Stimulated activated CD8-positive, alpha-beta memory T cell treated with anti-CD3 and anti-CD28 coated beads, Interleukin-7, amount 100 ng/mL, for 48 hours (primary cell): ENCODE measurements at regions not wholly inside any gene's neighbourhood (a gene's known extent, or its start where the extent isn't known, plus 50 kb on each side); places are given as distances from the start of the nearest gene placed in this dataset.
"Not testable (repeated sequence)": the region's sequence is repeated elsewhere in the genome, so short reads cannot be mapped to it uniquely, and the experiment has no call there.

Source experiments
- DNase-seq, 2 donors: peaks; one replicate each; pipeline ENCODE4 v3.0.0-alpha.2; 2020; ENCODE audit warnings: low read depth in 1 of 2; ENCODE audit errors: extremely low read depth in 1 of 2

GRCh38 chr9:106174346-106174745, 480.0 kb downstream of the TMEM38B start:
- no peak for DNase-seq

DNA sequence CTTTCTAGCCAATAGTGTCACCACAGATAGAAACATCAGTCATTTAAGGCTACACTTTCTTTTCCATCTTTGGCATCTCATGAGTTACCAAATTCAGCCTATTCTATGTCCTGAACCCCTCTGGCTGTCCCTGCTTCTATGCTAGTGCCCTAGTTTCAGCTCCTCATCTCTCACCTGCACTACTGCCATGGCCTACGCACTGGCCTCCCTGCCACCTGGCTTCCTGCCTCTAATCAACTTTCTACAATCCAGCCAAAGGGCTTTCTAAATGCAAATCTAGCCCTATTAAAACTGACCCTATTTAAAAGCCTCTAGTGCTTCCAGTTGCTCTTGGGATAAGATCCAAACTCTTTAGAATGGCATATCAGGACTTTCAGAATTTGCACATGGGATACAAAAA, 482.9 kb downstream of the TMEM38B start:
- DNase-seq: no peak

DNA sequence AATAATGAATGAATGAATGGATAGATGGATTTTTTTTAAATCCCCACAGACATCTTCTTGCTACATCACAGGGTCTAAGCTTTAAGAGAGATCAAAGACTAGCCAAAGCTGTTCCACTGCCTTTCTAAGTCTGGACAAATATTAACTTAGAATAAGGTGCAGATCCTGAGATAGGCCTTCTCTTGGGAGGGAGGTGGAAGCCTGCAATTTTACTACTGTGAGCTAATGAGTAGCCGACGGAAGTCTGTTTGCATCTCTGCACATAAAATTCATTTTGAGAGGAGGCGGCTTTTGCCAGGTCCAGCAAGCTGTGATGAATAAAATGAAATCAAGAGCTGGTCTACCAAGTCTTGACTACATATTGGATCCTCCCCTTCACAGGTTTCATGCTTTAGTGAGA, 484.9 kb downstream of the TMEM38B start:
- no peak for DNase-seq

- not testable (repeated sequence) for DNase-seq
Measured at GRCh38 chr9:106203815-106204516, 509.6 kb downstream of the TMEM38B start.

DNA sequence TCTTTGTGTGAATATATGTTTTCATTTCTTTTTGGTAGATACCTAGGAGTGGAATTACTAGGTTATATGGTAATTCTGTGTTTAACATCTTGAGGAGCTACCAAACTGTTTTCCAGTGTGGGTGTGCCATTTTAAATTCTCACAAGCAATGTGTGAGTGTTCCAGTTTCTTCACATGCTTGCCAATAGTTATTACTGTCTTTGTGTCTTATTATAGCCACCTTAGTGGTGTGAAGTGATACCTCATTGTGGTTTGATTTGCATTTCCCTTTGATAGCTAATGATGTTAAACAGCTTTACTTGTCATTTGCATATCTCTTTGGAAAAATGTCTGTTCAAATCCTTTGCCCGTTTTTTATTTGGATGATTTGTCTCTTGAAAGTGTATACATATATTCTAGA, 513.0 kb downstream of the TMEM38B start:
- no peak for DNase-seq

DNA sequence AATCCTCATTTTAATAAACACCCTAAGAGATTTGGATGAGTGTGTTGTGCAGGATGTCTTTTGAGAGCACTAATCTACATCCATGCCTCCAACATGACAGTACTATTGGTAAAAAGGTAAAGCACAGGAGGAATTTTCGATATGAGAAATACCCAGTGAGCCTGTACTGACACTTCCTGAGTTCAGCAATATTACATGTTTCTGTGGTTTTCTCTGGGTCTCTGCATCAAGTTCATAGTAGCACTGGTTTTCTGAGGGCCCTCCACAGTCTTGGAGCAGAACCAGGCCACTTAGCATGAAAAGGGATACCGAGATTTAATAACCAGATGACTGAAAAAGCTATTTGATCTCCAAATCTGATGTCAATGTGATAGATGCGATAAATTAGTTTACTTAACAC, 524.1 kb downstream of the TMEM38B start:
- no peak for DNase-seq

DNA sequence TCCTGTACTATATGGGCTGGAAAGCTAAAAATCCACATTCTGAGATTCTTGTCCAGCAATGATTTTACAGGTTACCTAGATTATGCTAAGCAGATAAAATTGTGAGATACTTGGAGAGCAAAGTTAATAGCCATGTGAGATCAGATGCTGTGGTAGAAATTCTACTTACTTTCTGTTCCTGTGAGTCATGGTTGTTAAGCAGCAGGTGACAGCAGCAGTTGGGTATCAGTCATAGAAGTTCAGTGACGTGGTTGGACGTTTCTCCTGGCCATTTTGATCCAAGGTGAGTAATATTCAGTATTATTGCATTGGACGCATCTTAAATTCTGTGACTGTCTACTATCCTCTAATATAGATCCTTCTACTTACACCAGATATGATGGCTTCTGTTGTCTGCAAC, 524.5 kb downstream of the TMEM38B start:
- DNase-seq: no peak

- no peak for DNase-seq
Measured at GRCh38 chr9:106220415-106220814, 526.1 kb downstream of the TMEM38B start.

GRCh38 chr9:106228861-106229260, 534.5 kb downstream of the TMEM38B start:
- no peak for DNase-seq

GRCh38 chr9:106233116-106233515, 538.8 kb downstream of the TMEM38B start:
- no peak for DNase-seq

GRCh38 chr9:106260908-106261307, 566.6 kb downstream of the TMEM38B start:
- DNase-seq: not testable (repeated sequence)

DNA sequence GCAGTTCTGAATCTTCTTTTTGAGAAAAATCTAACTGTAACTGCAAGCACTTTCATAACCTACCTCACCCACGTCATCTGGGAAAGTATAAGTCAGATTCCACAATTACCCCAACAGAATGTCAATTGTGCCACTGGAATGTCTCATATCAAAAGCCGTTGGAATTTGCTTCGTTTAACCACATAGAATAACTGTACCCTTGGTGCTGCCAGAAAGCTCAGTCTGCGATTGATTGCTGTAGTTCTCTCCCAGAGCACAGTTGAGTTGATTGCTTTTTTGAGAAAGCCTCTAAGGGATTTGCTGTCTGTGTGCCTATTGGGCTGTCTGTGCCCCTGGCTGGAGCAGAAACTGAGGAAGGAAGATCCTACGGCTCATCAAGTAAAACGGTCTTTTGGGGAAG, 583.6 kb downstream of the TMEM38B start:
- DNase-seq: no peak

- no peak for DNase-seq
Measured at GRCh38 chr9:106283769-106284168, 579.2 kb upstream of the ZNF462 start.

- DNase-seq: no peak
Measured at GRCh38 chr9:106284296-106284695, 578.7 kb upstream of the ZNF462 start.

- no peak for DNase-seq
Measured at GRCh38 chr9:106286249-106286648, 576.7 kb upstream of the ZNF462 start.

DNA sequence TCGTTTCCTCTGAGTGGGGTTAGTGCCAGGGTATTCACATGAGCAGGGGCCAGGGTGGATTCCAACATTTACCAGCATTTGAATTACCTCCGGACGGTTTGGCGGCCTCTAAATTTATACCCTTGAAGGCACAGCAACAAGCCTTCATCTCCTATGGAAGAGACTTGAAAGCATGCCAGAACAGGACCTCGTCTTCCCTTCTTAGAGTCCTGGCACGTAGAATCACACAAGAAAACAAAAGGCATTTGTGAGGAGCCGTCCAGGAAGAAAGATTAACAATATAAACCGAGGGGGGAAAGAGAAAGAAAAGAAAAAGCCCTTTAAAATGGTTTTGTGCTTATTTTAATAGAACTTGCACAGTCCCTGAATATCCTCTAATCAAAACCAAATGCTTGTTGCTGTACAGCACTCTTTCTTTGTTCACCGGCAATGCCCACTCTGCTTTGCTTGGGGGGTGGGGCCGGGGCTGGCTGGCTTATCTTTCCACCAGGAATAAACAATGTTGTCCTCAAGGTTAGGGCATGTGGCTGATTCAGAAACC, 575.8 kb upstream of the ZNF462 start:
- no peak for DNase-seq

DNA sequence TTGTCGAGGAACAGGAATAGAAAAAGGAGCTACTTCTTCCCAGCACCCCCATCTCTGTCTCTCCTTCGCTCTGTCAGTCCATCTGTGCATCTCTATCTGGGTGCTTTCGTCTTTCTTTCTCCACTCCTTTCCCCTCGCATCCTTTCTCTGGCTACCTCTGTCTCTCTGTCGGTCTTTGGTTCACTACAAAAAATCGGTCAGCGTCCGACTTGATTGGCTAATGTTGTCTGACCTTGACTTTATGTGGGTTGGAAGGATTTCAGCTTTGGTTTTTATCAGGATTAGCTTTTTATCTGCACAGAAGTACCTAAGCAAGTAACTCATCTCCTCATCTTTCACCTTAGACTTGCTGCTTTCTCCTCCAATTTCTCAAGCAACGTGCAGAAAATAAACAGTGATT, 575.2 kb upstream of the ZNF462 start:
- DNase-seq: no peak

DNA sequence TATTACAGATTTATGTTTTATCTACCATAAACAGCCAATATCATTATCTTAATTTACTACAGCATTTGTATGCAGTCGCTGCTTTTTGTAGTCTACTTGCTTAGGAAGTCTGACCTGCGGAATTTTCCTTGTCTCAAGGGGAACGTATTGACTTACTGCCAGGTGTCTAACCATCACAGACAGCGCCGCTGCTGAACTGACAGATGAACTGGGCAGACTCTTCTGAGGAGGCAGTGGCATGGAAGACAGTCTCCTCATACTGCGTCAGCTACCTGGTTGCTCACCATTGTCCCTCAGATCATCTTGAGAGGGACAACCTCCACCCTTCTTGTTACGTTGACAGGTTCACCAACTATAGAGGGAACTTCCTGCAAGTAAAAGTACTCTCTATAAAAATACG, 574.3 kb upstream of the ZNF462 start:
- DNase-seq: no peak

GRCh38 chr9:106291786-106292185, 571.2 kb upstream of the ZNF462 start:
- DNase-seq: no peak

DNA sequence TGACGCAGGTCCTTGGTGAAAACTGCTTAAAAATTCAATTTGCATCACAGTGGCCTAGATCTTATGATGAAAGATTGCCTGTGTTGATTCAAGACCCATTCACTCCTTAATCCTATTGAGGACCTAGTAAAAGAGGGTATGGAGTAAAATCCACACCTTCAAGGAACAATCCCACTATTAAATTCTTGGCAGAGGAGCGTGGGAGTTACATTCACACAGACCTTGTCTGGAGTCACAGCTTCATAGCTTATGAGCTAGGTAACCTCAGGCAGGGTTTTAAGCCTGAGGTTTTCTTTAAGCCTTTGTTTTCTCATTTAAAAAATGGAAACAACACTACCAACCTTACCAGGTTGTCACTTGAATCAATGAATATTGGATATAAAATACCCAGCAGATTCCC, 566.5 kb upstream of the ZNF462 start:
- no peak for DNase-seq

DNA sequence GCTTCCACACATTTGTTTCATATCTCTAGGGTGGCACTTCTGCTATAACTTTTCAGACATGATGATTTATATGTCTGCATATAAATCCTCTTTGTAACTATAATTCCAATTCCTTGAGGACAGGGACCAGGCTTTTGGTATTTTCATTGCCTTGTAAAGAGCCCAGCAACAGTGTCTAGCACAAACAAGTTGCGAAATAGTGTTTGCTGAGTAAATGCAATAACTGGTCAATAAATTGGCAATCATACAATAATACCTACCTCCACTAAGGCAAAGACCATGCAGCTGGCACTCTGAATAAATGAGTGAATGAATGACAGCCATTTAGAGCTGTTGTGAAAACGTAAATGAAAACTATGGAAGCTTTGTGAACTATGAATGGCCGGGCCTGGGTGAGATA, 564.0 kb upstream of the ZNF462 start:
- DNase-seq: no peak

DNA sequence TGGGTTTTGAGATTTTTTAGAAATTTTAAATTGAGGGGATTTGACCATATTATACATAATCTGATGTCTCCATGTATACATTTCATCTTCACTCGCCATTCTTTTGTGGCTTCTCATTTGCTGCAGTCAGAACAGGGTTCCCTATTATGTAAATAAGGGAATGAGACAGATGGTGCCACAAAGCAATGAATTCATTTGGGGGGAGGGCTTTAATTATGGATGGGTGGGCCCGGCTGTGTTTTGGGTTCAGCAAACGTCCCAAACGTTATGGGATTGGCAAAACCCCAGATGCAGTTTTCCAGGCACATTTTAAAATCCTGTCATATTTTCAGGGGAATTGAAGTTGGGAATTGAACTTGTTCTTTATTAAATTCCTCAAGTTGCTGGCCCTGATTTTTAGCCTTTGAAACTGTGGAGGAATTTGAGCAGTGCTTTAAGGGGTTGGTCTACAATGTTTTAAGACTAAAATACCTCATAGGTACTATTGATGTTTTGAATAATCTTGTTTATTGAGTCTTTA, 558.5 kb upstream of the ZNF462 start:
- no peak for DNase-seq
